Embryonic facial prominence (tissue), 1 donor: ENCODE measurements at regions not wholly inside any gene's neighbourhood (a gene's known extent, or its start where the extent isn't known, plus 50 kb on each side); places are given as distances from the start of the nearest gene placed in this dataset.
"Not testable (repeated sequence)": the region's sequence is repeated elsewhere in the genome, so short reads cannot be mapped to it uniquely, and the experiment has no call there.

Experiments used
- DNase-seq: peaks from one replicate; pipeline ENCODE4 v3.0.0-alpha.2; 2016; ENCODE audit errors: extremely low spot score

DNA sequence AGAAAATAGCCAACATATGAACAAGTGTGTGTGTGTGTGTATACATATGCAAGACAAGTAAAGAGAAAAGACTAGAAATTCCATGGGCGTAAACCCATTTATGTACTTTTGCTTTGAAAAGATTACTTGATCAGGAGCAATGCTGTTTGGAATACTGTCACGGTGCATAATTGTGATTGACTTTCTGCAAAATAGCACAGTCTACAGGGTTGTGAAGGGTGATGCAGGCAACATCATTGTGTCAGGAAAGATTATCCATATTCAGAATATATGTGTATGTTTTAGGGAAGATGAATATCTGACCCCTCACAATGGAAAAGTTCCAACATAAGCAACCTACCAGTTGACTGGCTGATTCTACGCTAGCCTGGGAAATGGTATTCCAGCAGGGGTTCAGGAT is 307.7 kb downstream of the JRKL start:
- DNase-seq, result no peak

DNA sequence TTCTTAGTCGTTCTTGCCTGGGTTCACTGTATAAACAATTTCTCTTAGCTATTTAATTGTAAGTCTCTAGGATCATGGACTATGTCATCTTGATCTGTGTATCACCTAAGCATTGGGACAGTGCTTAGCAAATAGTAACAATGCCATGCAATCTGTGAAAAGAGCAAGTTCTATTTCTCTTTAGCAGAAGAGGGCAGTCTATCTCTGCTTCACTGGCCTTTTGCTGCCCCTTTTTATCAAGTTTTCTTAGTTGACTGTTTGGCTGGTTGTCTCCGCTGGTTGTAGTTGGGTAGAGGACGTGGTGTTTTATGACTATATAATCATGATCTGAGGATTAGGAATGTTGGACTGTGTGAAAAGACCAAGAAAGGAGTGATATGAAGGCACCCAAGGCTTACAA is 315.0 kb downstream of the JRKL start:
- no peak for DNase-seq

DNA sequence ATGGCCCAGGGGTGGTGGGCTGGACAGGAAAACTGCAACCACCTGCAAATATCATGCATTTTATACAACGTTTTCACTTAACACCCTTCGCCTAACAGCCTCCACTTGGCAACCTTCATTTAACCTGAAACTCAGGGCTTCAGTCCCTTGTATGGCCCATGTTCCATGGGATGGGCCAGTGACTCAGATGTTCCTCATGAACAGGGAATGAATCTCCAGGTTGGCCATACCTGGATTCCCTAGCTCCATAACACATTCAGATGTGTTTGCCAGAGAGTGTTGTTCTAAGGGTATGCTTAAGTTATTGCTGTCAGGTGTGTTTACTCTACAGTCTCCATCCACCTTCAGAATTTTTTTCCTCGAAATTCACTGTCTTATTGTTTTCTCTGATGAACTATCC is 316.9 kb downstream of the JRKL start:
- DNase-seq, result no peak

DNA sequence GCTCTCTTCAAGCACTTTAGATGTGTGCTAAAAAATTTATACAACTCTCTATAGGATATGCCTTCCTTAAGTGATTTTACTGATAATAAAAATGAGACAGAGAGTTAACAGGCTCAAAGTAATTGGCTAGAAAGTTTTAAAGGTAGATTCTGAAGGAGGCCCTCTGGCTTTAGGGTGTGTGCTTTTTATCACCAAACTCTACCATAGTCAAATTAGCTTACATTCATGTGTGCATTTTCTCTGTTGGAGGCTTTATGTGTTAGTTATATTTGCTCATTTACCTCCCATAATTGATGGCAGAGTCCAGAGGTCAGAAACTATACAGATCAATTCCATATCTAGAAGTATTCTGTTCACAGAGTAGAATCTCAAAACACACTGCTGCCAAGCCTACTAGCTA is 317.5 kb downstream of the JRKL start:
- DNase-seq, result no peak

DNA sequence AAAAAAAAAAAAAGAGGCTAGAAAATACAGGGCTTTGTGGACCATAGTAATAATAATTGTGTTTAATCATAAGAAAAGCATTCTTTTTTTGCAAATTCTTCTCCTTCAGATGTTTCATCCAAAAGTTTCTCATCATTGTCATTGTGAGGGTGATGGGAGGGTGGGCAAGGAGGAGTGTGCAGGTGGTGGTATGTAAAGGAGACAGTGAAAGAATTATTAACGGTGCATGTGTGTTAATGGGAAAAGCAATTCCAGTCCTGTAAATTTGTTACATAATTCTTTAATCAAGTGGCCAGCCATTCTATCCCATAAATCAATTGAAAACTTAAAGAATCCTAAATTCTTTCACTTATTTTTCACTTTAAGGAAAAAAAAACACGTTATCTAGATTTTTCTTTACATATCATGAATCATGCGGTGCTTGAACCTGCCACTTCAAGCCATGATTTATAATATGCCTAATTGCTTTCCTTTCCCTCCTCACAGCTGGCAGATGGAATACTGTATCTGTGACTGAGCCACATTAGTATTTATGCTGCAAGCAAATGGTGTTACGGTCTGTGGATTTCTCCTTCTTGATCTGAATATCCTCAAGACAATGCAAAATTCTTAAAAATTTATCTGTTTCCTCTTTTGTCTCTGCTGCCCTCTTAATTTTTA is 318.5 kb downstream of the JRKL start:
- no peak for DNase-seq

DNA sequence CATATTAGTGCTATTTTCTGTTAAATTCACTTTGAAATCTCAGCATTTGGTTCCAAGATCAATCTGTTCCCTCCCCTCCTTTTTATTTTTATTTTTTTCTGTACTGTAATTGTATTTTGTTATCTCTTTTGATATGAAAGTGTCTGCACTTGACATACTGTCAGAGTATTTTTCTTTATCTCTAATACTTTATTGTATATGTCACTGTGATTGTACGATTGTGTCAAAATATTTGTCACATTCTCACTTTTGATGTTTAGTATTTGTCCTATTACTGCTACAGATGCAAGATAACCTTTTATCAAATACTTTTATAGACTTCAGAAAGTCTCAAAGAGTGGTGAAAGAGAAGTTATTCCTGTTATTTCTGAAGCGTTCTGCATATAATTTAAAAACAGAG is 323.5 kb downstream of the JRKL start:
- no peak for DNase-seq

DNA sequence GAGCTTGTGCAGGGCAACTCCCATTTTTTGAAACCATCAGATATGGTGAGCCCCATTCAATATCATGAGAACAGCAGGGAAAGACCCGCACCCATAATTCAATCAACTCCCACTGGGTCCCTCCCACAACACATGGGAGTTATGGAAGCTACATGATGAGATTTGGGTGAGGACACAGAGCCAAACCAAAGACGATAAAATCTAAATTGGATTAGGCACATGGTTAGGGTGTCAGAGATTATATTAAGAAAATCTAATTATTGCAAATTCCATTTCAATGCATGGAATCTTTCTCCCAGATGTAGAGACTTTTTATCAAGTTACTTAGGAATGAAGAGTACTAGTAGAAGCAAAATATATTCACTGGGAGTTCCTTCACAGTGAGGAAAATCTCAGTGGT is 324.9 kb downstream of the JRKL start:
- no peak for DNase-seq

DNA sequence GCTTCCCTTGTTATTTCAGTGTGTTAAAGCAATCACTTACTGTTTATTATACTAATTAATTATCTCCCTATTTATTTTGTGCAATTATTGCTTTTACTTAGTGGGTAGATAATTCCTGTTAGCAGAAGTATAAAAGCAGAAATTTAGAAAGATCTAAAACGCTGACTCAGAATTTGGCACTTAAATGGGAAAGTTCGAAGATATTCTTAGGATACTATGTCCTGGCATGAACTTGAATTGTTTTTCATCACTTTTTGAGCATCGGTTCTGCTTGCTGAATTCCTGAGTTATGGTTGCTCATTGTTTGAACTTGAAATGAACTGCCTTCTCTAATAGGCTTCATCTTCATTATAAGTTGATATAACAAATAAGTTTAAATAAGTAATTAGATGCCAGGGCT is 325.4 kb downstream of the JRKL start:
- no peak for DNase-seq

DNA sequence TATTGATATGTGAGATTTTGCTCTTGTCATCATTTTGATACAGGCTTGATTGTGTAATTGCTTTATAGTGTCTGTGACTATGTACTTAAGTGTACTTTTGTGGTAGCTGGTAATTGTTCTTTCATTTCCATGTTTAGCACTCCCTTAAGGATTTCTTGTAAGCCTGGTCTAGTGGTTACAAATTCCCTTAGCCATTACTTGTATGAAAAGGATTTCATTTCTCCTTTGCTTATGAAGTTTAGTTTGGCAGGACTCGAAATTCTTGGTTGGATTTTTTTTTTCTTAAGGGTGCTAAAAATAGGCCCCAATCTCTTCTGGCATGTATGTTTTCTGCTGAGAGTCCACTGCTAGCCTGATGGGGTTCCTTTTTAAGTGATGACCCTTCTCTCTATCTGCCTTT is 346.8 kb downstream of the JRKL start:
- no peak for DNase-seq

DNA sequence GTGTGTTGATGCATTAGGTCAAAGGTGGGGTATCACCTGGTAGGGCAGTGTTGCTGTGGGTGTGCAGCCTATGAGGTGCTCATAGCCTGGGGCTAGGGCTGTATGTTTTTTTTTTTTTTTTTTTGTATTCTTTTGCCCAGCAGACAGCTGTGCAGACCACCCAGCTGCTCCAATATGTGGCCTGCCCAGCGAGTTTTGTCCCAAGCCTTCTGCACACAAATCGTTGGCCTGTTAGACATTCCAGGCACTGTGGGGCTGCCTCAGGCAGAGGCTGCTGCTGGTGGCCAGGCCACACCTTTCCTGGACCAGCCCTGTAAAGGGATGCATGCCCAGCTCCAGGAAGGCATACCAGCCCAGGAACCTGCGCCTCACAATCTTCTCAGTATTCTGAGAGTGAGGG is 348.5 kb downstream of the JRKL start:
- DNase-seq, result no peak

DNA sequence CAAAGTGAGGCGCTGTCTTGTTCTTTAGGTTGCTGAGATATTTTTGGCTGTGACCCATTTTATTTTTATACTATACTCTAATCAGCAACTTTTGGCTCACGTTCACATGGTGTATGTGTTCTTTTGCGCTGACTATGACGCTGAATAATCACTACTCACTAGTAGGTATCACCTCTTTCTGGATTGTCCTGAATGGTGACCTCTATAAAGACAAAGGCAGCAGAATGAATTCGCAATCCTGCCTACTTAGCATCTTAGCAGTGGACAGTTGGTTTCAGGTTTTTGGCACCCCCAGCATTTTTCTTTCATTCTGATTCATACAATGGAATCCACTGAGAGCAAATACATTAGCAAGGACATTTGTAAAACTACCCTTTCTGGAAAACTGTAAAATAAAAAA is 351.3 kb downstream of the JRKL start:
- DNase-seq, result no peak

DNA sequence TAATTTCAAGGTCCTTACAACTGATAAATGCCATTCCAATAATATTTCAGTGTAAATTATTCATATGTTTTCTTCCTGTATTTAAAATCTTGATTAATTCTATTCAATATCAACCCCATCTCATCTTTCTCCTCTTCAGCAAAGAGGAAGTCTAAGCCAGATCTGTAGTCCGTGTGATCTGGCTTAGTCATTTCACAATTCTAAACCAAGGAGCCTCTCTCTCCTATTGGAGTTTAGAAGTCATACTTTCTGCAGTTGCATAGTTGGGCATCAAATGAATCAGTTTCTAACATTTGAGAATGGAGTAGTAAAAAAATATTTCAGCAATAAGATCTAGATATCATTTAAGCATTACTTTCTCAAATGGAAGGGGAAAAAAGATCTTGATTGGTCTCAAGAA is 354.9 kb downstream of the JRKL start:
- no peak for DNase-seq

DNA sequence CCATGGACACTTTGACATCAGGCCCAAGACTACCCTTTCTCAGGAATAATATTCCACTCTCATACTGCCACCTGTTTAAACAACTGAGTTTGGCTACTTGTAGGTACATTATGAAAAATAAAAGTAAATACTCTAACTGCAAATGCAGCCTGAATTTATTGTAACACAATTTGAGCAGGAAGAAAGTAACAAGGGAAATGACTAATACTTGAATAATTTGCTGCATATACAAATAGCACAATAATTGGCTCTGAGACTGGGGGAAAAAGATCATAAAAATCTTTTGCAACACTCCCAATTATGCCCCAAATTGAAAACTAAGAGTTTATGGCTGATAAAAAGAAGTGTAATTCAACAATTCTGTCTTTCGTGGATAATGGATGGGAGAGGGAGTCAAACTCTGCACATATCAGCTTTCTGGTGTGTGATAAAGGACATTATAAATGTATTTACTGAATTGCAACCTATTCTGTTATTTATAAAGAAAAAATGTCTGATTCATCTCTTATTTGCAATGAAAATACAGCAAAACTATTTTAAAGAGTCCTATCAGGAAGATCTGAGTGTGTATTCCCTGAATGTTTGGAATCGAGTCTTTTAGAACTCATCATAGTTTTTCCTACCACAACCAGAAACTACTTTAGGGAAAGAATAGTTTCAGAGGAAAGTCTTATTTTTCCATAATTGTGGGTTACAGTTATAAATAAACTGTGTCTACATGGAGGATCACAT is 359.0 kb downstream of the JRKL start:
- DNase-seq, result no peak

DNA sequence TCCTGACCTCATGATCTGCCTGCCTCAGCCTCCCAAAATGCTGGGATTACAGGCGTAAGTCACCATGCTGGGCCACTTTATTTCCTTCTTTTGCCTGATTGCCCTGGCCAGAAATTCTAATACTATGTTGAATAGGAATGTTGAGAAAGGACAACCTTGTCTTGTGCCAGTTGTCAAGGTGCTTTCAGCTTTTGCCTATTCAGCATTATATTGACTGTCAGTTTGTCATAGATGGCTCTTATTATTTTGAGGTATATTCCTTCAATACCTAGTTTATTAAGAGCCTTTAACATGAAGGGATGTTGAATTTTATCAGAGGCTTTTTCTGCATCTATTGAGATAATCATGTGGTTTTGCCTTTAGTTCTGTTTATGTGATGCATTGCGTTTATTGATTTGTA is 362.0 kb downstream of the JRKL start:
- not testable (repeated sequence) for DNase-seq

DNA sequence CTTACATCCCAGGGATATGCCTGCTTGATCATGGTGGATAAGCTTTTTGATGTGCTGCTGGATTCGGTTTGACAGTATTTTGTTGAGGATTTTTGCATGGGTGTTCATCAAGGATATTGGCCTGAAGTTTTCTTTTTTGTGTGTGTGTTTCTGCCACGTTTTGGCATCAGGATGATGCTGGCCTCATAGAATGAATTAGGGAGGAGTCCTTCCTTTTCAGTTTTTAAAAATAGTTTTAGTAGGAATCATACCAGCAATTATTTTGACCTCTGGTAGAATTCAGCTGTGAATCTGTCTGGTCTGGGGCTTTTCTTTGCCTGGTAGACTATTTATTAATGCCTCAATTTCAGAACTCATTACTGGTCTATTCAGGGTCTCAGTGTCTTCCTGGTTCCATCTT is 362.4 kb downstream of the JRKL start:
- no peak for DNase-seq

DNA sequence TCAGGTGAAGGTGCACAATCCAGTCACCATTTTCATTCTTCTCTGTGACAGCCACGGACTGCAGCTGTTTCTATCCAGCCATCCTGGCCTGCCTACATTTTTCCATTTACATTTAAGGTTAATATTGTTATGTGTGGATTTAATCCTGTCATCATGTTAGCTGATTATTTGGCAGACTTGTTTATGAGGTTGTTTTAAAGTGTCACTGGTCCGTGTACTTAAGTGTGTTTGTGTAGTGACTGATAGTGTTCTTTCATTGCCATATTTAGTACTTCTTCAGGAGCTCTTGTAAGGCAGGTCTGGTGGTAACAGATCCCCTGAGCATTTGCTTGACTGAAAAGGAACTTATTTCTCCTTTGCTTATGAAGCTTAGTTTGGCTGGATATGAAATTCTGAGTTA is 364.2 kb downstream of the JRKL start:
- no peak for DNase-seq

DNA sequence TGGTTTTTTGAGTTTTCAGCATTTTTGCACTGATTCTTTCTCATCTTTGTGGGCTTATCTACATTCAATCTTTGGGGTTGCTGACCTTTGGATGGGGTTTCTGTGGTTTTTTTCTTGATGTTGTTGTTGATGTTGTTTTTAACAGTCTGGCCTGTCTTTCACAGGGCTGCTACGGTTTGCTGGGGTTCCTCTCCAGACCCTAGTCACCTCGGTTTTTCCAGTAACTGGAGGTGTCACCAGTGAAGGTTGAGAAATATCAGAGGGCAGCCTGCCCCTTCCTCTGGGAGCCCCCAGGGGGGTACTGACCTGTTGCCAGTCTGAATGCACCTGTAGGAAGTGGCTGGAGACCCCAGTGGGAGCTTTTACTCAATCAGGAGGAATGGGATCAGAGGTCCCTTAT is 365.4 kb downstream of the JRKL start:
- no peak for DNase-seq

DNA sequence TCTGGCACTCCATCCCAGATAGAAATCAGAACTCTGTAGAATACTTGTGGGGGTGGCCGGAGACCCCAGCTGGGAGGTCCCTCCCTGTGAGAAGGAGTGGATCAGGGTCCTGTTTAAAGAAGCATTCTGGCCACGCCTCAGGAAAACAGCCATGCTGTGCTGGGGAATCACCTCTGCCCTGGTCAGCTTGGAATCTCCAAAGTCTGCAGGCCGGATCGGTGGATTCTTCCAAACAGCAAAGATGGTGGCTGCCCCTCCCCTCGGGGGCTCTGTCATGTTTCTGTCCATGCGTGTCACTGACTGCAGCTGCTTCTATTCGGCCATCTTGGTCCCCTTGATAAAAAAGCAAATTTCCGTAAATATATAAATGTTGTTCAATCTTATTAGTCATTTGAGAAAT is 365.9 kb downstream of the JRKL start:
- no peak for DNase-seq

DNA sequence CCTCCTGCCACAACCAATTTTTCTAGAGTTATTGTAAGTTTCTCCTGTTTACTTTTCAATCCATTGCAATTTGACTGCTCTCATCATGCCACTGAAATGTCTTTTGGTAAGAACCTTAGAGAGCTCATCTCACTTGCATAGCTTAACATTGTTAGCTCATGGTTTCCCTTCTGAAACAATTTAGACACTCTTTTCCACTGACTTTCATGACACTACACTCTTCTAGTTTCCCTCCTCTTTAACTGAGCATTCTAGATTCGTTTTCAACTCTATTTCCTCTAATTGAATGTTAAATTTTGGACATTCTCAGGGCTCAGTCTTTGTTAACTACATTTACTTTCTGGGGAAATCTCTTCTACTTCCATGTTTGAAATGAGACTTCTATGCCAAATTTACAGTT is 369.1 kb downstream of the JRKL start:
- no peak for DNase-seq

DNA sequence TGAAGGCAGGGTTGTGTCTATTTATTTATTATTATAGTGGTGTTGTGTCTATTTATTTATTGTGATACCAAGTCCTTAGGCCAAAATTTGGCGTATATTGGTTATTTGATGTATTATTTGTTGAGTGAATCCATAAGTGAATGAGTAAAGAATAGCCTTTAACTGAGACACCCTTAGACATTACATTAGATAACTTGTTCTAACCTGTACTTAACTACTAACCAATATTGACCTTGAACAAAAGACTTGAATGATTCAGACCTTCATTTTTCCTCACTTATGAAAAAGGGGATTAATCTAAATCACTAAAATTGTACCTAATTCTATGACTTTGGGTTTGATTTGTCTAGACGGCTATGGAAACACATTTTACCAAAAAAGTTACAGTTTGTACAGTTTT is 370.5 kb downstream of the JRKL start:
- DNase-seq, result no peak

DNA sequence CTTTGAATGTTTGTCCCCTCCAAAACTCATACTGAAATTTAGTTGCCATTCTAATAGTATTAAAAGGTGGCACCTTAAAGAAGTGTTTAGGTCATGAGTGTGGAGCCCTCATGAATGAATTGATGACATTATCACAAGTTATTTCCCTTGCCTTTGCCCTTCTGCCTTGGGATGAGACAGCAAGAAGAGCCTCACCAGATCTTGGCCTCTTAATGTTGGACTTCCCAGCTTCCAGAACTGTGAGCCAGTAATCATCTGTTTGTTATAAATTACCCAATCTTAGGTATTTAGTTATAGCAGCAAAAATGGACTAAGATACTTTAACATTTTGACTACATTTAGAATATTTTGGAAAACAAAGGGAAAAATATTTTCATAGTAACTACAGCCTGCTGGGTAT is 371.0 kb downstream of the JRKL start:
- DNase-seq, result no peak

DNA sequence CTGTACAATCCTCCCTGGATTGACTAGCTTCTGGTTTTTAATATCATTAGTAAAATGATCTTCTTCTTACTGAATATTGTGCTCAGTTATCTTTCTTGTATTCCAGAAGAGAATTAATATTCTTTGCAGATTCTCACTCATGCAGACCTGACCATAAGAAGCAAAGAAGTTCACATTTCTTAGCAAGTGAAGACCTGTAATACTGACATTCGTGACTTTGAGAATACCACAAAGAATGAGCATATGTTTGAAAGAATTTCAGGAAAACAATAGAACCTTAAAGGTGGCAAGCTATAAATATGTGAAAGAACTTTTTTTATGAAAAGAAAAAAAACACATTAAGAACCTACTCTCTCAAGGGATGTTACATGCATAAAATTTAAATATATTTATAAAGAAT is 371.6 kb downstream of the JRKL start:
- DNase-seq, result no peak

DNA sequence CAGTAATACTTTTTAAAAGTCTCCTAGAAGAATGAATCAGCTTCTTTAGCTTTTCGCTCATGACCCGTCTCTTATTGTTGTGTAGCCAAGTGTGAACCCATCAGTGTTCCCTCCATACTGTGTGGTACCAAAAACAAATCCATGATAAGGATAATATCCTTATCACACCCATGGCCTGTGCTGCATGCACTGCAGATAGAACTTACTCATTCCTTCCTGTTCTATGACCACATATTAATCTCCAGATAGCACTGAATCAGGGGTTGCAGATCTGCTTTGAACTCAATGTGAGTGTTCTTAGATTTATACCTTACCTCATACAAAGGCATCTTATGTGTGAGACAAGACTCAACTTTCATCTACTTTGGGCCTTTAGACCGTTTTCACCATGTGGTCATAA is 373.4 kb downstream of the JRKL start:
- no peak for DNase-seq

DNA sequence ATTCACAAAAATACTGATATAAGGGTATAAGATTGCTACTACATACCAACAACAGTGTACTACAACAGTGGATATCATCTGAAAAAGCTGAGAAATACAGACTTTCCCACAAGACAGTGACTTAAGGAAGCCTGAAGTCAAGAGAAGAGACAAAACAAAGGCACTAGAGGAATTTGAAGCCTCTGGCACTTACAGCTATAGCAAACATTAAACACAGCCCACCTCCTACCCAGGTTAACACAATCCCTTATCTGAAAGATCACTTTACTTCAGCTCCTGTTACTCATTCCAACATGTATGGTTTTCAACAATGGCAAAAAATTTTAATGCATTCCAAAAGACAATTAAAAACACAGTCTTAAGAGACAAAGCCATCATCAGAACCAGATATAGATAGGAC is 388.5 kb downstream of the JRKL start:
- no peak for DNase-seq
